SK-N-MC (cell line): ENCODE measurements at regions not wholly inside any gene's neighbourhood (a gene's known extent, or its start where the extent isn't known, plus 50 kb on each side); places are given as distances from the start of the nearest gene placed in this dataset.

ENCODE experiments used
- EZH2 ChIP-seq: fragments of 200-600 bp; sonication (generic); IDR thresholded peaks from one replicate; pipeline ENCODE4 v1.6.1; 2017; ENCODE audit warnings: antibody characterized with exemption
- FOXP2 ChIP-seq: optimal IDR thresholded peaks from 2 replicates; pipeline ENCODE3; 2011; ENCODE audit warnings: mild to moderate bottlenecking, moderate library complexity; ENCODE audit not compliant: insufficient read depth; ENCODE audit errors: extremely low read length, control extremely low read depth
- POLR2AphosphoS5 ChIP-seq: IDR thresholded peaks from 2 replicates; pipeline ENCODE4 v1.6.1; 2012; ENCODE audit warnings: mild to moderate bottlenecking, low read depth, low read length, borderline replicate concordance

DNA sequence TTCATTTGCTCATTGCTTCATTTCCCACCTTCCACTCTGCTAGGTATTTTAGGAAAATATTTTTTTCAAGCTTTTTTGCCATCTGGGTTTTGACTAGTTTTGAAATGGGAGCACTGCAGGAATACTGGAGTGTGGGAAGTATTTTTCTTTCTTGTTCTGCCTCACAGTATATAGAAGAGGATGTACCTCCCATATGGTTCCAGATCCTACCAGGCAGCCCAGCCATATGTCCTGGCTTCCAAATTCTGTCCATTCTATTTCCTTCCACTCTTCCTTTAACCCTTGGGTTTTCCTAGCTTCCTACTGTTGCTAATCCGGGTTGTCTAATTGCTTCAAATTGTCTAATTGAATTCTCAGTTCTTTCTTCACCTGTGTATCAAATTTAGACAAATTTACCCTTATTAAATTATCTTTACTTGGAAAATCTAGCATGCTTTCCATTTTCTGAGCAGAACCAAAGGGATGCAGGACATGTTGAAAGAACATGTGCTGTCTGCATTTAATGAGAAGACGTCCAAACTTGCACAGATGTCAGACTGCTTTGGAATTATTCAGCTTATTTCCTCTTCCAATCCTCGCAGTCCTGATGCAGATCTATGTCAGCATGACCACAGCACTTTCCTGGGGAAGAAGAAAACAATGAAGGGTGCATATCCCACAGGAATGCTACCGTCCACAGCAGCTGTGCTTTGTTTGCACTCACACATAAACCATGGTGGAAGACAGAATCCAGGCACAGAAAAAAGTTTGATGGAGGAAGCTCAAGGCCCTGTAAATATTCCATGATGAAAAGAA, 1273.9 kb upstream of the MAP3K7 start:
- no peak for TF ChIP-seq EZH2
- TF ChIP-seq POLR2AphosphoS5, result no peak
- TF ChIP-seq FOXP2, result no peak
